ENCODE measurements at regions not wholly inside any gene's neighbourhood (a gene's known extent, or its start where the extent isn't known, plus 50 kb on each side); places are given as distances from the start of the nearest gene placed in this dataset.

GRCh38 chr9:75700252-75700640 lies 190.2 kb upstream of the PCSK5 start:
- DNase-seq (ENCODE audit: low read depth): no peak
- no peak for TF ChIP-seq CTCF (IDR thresholded peaks at IDR 0.05; ENCODE audit: insufficient read depth, low read length)
- H3K4me3 ChIP-seq (ENCODE audit: low read depth, low read length): no peak overlapping the region

GRCh38 chr9:75707191-75707590 lies 183.3 kb upstream of the PCSK5 start:
- DNase-seq (ENCODE audit: low read depth): no peak
- H3K4me3 ChIP-seq (ENCODE audit: low read depth, low read length): no peak overlapping the region
- no peak for TF ChIP-seq CTCF (IDR thresholded peaks at IDR 0.05; ENCODE audit: insufficient read depth, low read length)

- no peak overlapping the region for H3K4me3 ChIP-seq (ENCODE audit: low read depth, low read length)
- no peak for TF ChIP-seq CTCF (IDR thresholded peaks at IDR 0.05; ENCODE audit: insufficient read depth, low read length)
- DNase-seq (ENCODE audit: low read depth): no peak
Measured at GRCh38 chr9:75709698-75710097, 180.8 kb upstream of the PCSK5 start.

- no peak overlapping the region for H3K4me3 ChIP-seq (ENCODE audit: low read depth, low read length)
- DNase-seq (ENCODE audit: low read depth): no peak
- TF ChIP-seq CTCF (IDR thresholded peaks at IDR 0.05; ENCODE audit: insufficient read depth, low read length): no peak
Measured at GRCh38 chr9:75712700-75713099, 177.8 kb upstream of the PCSK5 start.

- no peak for TF ChIP-seq CTCF (IDR thresholded peaks at IDR 0.05; ENCODE audit: insufficient read depth, low read length)
- H3K4me3 ChIP-seq (ENCODE audit: low read depth, low read length): no peak overlapping the region
- no peak for DNase-seq (ENCODE audit: low read depth)
Measured at GRCh38 chr9:75713335-75713734, 177.1 kb upstream of the PCSK5 start.

GRCh38 chr9:75715360-75715759 lies 175.1 kb upstream of the PCSK5 start:
- TF ChIP-seq CTCF (IDR thresholded peaks at IDR 0.05; ENCODE audit: insufficient read depth, low read length): no peak
- no peak overlapping the region for H3K4me3 ChIP-seq (ENCODE audit: low read depth, low read length)
- no peak for DNase-seq (ENCODE audit: low read depth)

GRCh38 chr9:75718677-75719076 lies 171.8 kb upstream of the PCSK5 start:
- H3K4me3 ChIP-seq (ENCODE audit: low read depth, low read length): no peak overlapping the region
- DNase-seq (ENCODE audit: low read depth): no peak
- no peak for TF ChIP-seq CTCF (IDR thresholded peaks at IDR 0.05; ENCODE audit: insufficient read depth, low read length)

Data from fibroblast of the aortic adventitia (primary cell).